Thymus (tissue), 11 donors: ENCODE measurements at regions not wholly inside any gene's neighbourhood (a gene's known extent, or its start where the extent isn't known, plus 50 kb on each side); places are given as distances from the start of the nearest gene placed in this dataset.
"Not testable (repeated sequence)": the region's sequence is repeated elsewhere in the genome, so short reads cannot be mapped to it uniquely, and the experiment has no call there.

ENCODE experiments used
- DNase-seq, 9 donors: peaks; one replicate each; pipeline ENCODE4 v3.0.0-alpha.2; 2013; ENCODE audit warnings: low spot score in 9 of 9, low read depth in 6 of 9, missing footprints in 1 of 9
- H3K27ac ChIP-seq, 2 donors: one replicate each; pipeline ENCODE4 v1.5.1; 2013; ENCODE audit warnings: control low read depth in 1 of 2, low read depth in 1 of 2, low read length in 1 of 2, mild to moderate bottlenecking in 1 of 2, moderate library complexity in 1 of 2
- H3K27me3 ChIP-seq, 2 donors: one replicate each; pipeline ENCODE4 v1.5.1; 2013; ENCODE audit warnings: low read length in 1 of 2; ENCODE audit not compliant: control insufficient read depth in 2 of 2, insufficient read depth in 1 of 2
- H3K36me3 ChIP-seq, 2 donors: one replicate each; pipeline ENCODE4 v1.5.1; 2013; ENCODE audit warnings: low read length in 1 of 2, mild to moderate bottlenecking in 1 of 2, moderate library complexity in 1 of 2; ENCODE audit not compliant: control insufficient read depth in 2 of 2, insufficient read depth in 2 of 2
- H3K4me1 ChIP-seq, 2 donors: one replicate each; pipeline ENCODE4 v1.5.1; 2013; ENCODE audit warnings: low read length in 2 of 2; ENCODE audit not compliant: control insufficient read depth in 2 of 2, insufficient read depth in 2 of 2
- H3K4me3 ChIP-seq, 2 donors: one replicate each; pipeline ENCODE4 v1.5.1; 2013; ENCODE audit warnings: low read length in 2 of 2, control low read depth in 1 of 2, mild to moderate bottlenecking in 1 of 2
- H3K9me3 ChIP-seq, 2 donors: one replicate each; pipeline ENCODE4 v1.5.1; 2013; ENCODE audit warnings: low read length in 1 of 2, mild to moderate bottlenecking in 1 of 2; ENCODE audit not compliant: control insufficient read depth in 2 of 2, insufficient read depth in 1 of 2
- WGBS: extraction: QIAGEN DNeasy Blood & Tissue Kit; methylation state at CpG from one replicate; pipeline ENCODE4 v1.1.7; 2013; 5-methylcytosine and 5-hydroxymethylcytosine counted together
- donor health status: healthy.

DNA sequence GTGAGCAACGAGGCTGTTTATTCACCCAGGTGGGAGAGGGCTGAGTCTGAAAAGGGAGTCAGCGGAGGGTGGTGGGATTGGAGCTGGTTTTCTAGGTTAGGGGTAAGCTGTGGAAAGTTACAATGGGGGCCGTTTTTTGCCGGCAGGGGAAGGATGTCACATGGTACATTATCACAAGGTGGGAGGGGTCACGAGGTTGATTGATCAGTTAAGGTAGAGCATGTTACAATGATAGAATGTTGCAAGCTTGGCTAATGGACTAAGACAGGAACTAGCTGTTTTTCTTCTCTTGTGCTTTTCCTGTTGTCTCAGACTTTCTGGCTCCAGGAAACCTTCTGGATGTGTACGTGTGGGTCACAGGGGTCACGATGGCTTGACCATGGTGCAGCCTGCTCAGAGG lies 536.3 kb upstream of the HTR2C start:
- no peak overlapping the region for H3K4me3 ChIP-seq
- no peaks in the 10 kb centered on the region for H3K27me3 ChIP-seq
- DNase-seq, result no peak
- H3K27ac ChIP-seq, result no peak overlapping the region
- H3K4me1 ChIP-seq, result no peaks in the 10 kb centered on the region
- H3K36me3 ChIP-seq, result no peaks in the 10 kb centered on the region
- no peaks in the 10 kb centered on the region for H3K9me3 ChIP-seq
- WGBS, result 79% methylated on average over 7 of the region's 7 CpGs

- Histone ChIP-seq H3K4me3 (no peak overlapping the region), H3K36me3 (no peaks in the 10 kb centered on the region), H3K27ac (no peak overlapping the region), H3K4me1 (no peaks in the 10 kb centered on the region), H3K27me3 (no peaks in the 10 kb centered on the region), H3K9me3 (no peaks in the 10 kb centered on the region)
- WGBS, result 78% methylated on average over 6 of the region's 6 CpGs
- no peak for DNase-seq
Observed at GRCh38 chrX:114046695-114047279, 537.1 kb upstream of the HTR2C start.

GRCh38 chrX:114041470-114041869 lies 542.4 kb upstream of the HTR2C start:
- H3K4me1 ChIP-seq, DNase-seq, H3K4me3 ChIP-seq, H3K27me3 ChIP-seq, H3K27ac ChIP-seq, H3K9me3 ChIP-seq, H3K36me3 ChIP-seq: not testable (repeated sequence)
- 91% methylated on average over 8 of the region's 8 CpGs for WGBS

- WGBS, result 88% methylated on average over 15 of the region's 18 CpGs
- H3K4me3 ChIP-seq, result not testable (repeated sequence)
Observed at GRCh38 chrX:114040661-114041269, 543.1 kb upstream of the HTR2C start.

GRCh38 chrX:114040111-114040510 lies 543.8 kb upstream of the HTR2C start:
- H3K36me3 ChIP-seq, H3K9me3 ChIP-seq, H3K4me3 ChIP-seq, H3K27me3 ChIP-seq, H3K4me1 ChIP-seq, DNase-seq, H3K27ac ChIP-seq: not testable (repeated sequence)
- 80% methylated on average over 8 of the region's 8 CpGs for WGBS

More at GRCh38 chrX:114040661-114041269, 543.1 kb upstream of the HTR2C start:
- DNase-seq, H3K27me3 ChIP-seq, H3K9me3 ChIP-seq, H3K4me1 ChIP-seq, H3K36me3 ChIP-seq, H3K27ac ChIP-seq: not testable (repeated sequence)

DNA sequence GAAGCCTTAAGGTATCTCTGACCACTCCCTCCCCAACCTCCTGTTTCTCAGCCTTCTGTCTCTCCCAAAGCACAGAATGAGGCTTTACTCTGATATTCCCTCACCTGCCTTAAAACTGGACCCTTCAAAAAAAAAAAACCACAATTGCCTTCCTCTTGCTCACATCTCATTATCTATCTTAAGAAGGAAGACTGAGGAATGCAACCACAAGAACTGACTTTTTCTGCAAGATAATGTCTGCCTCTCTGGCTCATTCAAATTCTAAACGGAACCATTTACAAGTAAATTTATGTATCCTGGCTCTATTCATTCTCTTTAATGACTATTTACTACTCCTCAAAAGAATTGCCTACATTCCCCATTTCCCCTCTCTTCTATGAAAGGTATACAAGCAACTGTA lies 545.5 kb upstream of the HTR2C start:
- Histone ChIP-seq H3K36me3 (no peaks in the 10 kb centered on the region), H3K27me3 (no peaks in the 10 kb centered on the region), H3K4me1 (no peaks in the 10 kb centered on the region), H3K4me3 (no peak overlapping the region), H3K9me3 (peaks cover 0 to 5% of the 10 kb centered on the region in 2 donors), H3K27ac (no peak overlapping the region)
- no peak for DNase-seq
- 43% methylated on average over 1 of the region's 1 CpG for WGBS

DNA sequence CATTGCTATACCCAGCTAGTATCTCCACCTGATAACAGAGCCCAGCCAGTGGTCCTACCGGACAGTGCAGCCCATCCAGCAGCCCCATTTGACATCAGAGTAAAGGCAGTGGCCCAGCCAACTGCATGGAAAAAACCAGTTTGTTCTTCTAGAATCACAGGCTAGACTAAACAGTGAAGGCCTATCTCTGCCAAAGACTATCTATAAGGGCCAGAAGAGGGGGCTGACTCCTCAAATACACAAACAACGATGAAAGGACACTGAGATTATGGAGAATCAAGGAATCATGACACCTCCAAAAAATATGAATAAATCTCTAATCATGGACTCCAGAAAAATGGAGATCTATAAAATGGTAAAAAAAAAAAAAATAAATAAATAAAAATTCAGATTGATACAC lies 546.4 kb upstream of the HTR2C start:
- H3K36me3 ChIP-seq, result no peaks in the 10 kb centered on the region
- H3K27me3 ChIP-seq, result no peaks in the 10 kb centered on the region
- no peak overlapping the region for H3K27ac ChIP-seq
- no peaks in the 10 kb centered on the region for H3K4me1 ChIP-seq
- H3K9me3 ChIP-seq, result peaks cover 0 to 5% of the 10 kb centered on the region in 2 donors
- DNase-seq, result no peak
- H3K4me3 ChIP-seq, result no peak overlapping the region
- WGBS, result 95% methylated on average over 2 of the region's 2 CpGs

- Histone ChIP-seq H3K36me3 (no peaks in the 10 kb centered on the region), H3K4me3 (no peak overlapping the region), H3K4me1 (no peaks in the 10 kb centered on the region), H3K27me3 (no peaks in the 10 kb centered on the region), H3K9me3 (no peaks in the 10 kb centered on the region), H3K27ac (no peak overlapping the region)
- DNase-seq, result no peak
- WGBS, result 92% methylated on average over 5 of the region's 5 CpGs
Observed at GRCh38 chrX:114028907-114029662, 554.8 kb upstream of the HTR2C start.

DNA sequence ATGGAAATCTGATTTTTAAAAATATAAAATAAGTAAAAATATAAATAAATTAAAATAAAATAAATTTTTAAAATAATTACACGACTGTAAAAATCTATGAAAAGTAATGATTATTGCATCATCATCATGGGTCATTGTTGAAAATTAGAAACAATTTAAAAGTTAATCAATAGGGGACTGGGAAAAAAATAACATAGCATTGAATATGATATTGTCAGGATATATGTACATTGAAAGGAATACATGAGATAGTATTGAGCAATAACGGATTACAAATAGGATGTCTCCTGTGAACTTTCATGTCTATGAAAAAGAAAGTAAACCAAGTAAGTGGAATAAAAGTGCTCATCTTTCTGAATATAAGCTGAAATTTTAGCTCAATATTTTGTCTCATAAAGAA lies 566.8 kb upstream of the HTR2C start:
- Histone ChIP-seq H3K9me3 (no peaks in the 10 kb centered on the region), H3K27me3 (no peaks in the 10 kb centered on the region), H3K27ac (no peak overlapping the region), H3K36me3 (no peaks in the 10 kb centered on the region), H3K4me3 (no peak overlapping the region), H3K4me1 (no peaks in the 10 kb centered on the region)
- DNase-seq, result no peak
- 94% methylated on average over 2 of the region's 2 CpGs for WGBS
